Stimulated activated naive CD8-positive, alpha-beta T cell treated with anti-CD3 and anti-CD28 coated beads, Interleukin-15, Interleukin-2, amounts not matched to agents 100 ng/mL and 50 ng/mL, for 24 hours (primary cell): ENCODE measurements at regions not wholly inside any gene's neighbourhood (a gene's known extent, or its start where the extent isn't known, plus 50 kb on each side); places are given as distances from the start of the nearest gene placed in this dataset.

Source experiments
- H3K27ac Mint-ChIP-seq: one replicate; pipeline ENCODE4 v1.8.0; 2021; ENCODE audit warnings: mild to moderate bottlenecking, mixed read lengths
- H3K27me3 Mint-ChIP-seq: one replicate; pipeline ENCODE4 v1.8.0; 2021; ENCODE audit warnings: mixed read lengths
- H3K36me3 Mint-ChIP-seq: one replicate; pipeline ENCODE4 v1.8.0; 2021; ENCODE audit warnings: low read depth, mixed read lengths
- H3K4me1 Mint-ChIP-seq: one replicate; pipeline ENCODE4 v1.8.0; 2021; ENCODE audit warnings: low read depth, mixed read lengths
- H3K4me3 Mint-ChIP-seq: one replicate; pipeline ENCODE4 v1.8.0; 2021; ENCODE audit warnings: mild to moderate bottlenecking, mixed read lengths
- H3K9me3 Mint-ChIP-seq: one replicate; pipeline ENCODE4 v1.8.0; 2021; ENCODE audit warnings: mixed read lengths

DNA sequence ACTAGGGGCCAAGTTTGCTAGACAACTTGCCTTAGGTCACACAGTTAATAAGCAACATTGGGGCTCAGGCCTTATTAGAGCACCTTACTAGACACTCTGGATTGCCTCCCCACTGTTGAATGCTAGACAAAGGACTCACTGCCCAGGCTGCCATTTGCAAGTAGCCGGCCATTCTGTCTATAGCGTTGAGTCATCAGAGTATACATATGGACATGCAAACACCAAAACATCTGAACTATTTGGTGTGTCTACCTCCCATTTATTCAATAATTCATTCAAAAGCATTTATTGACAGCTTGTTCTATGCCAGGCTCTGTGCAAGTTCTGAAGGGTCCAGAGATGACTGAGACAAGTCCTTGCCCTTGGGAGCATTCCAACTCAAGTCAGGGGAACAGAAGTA is 181.4 kb upstream of the DPT start:
- H3K27ac Mint-ChIP-seq: no peak overlapping the region
- no peaks in the 10 kb centered on the region for H3K9me3 Mint-ChIP-seq
- peaks cover 5% of the 10 kb centered on the region for H3K4me1 Mint-ChIP-seq
- no peak overlapping the region for H3K4me3 Mint-ChIP-seq
- peaks cover 10% of the 10 kb centered on the region for H3K27me3 Mint-ChIP-seq
- H3K36me3 Mint-ChIP-seq: no peaks in the 10 kb centered on the region

GRCh38 chr1:168911370-168911769 is 182.4 kb upstream of the DPT start:
- Mint-ChIP-seq H3K4me3 (no peak overlapping the region), H3K36me3 (no peaks in the 10 kb centered on the region), H3K27me3 (peaks cover 10% of the 10 kb centered on the region), H3K4me1 (peaks cover 5% of the 10 kb centered on the region), H3K27ac (no peak overlapping the region), H3K9me3 (no peaks in the 10 kb centered on the region)

GRCh38 chr1:168913711-168914463 is 184.9 kb upstream of the DPT start:
- Mint-ChIP-seq H3K9me3 (no peaks in the 10 kb centered on the region), H3K4me3 (no peak overlapping the region), H3K36me3 (no peaks in the 10 kb centered on the region), H3K4me1 (no peaks in the 10 kb centered on the region), H3K27ac (no peak overlapping the region), H3K27me3 (peaks cover 10% of the 10 kb centered on the region)

GRCh38 chr1:168917309-168917708 is 188.3 kb upstream of the DPT start:
- Mint-ChIP-seq H3K9me3 (no peaks in the 10 kb centered on the region), H3K4me3 (no peak overlapping the region), H3K27me3 (no peaks in the 10 kb centered on the region), H3K36me3 (no peaks in the 10 kb centered on the region), H3K27ac (no peak overlapping the region), H3K4me1 (no peaks in the 10 kb centered on the region)

GRCh38 chr1:168917796-168918195 is 188.7 kb upstream of the ATP1B1 start:
- no peaks in the 10 kb centered on the region for H3K36me3 Mint-ChIP-seq
- no peaks in the 10 kb centered on the region for H3K4me1 Mint-ChIP-seq
- no peaks in the 10 kb centered on the region for H3K9me3 Mint-ChIP-seq
- no peak overlapping the region for H3K4me3 Mint-ChIP-seq
- H3K27ac Mint-ChIP-seq: no peak overlapping the region
- no peaks in the 10 kb centered on the region for H3K27me3 Mint-ChIP-seq

- H3K27me3 Mint-ChIP-seq: no peaks in the 10 kb centered on the region
- H3K27ac Mint-ChIP-seq: no peak overlapping the region
- no peak overlapping the region for H3K4me3 Mint-ChIP-seq
- H3K4me1 Mint-ChIP-seq: no peaks in the 10 kb centered on the region
- H3K36me3 Mint-ChIP-seq: no peaks in the 10 kb centered on the region
- no peaks in the 10 kb centered on the region for H3K9me3 Mint-ChIP-seq
Measured at GRCh38 chr1:168918860-168919741, 187.4 kb upstream of the ATP1B1 start.

DNA sequence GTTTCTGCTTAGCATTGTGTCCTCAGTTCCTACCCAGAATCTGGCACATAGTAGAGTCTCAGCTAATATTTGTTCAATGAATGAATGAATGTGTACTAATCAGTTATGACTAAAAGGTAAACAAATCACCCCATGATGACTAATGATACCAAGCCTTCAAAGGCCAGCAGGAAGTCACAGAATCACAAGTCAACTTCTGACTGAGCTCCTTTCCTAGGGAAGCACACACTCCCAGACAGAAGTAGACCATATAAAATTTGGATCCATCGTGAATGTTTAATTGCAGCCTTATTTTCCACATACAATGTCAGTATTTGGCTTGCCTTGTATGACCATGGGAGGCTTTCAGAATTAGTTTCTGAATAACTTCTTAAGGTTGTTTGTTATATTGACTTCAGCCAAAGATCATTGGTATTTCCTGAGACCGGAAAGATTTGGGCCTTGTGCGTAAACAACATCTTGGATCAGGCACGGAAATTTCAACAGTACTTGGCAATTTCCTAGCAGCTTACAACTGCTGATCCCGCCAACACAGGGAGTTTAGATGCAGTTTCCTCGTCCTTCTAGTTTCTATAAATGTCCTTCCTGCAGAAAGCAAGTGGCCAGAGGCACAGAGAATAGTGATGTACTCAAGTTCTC is 185.9 kb upstream of the ATP1B1 start:
- Mint-ChIP-seq H3K4me1 (no peaks in the 10 kb centered on the region), H3K9me3 (no peaks in the 10 kb centered on the region), H3K27me3 (peaks cover under 1% of the 10 kb centered on the region), H3K4me3 (no peak overlapping the region), H3K36me3 (no peaks in the 10 kb centered on the region), H3K27ac (no peak overlapping the region)

- Mint-ChIP-seq H3K27me3 (peaks cover 4% of the 10 kb centered on the region), H3K9me3 (no peaks in the 10 kb centered on the region), H3K4me3 (no peak overlapping the region), H3K4me1 (no peaks in the 10 kb centered on the region), H3K27ac (no peak overlapping the region), H3K36me3 (no peaks in the 10 kb centered on the region)
Measured at GRCh38 chr1:168921629-168922028, 184.9 kb upstream of the ATP1B1 start.

GRCh38 chr1:168923521-168924136 is 182.9 kb upstream of the ATP1B1 start:
- Mint-ChIP-seq H3K27ac (no peak overlapping the region), H3K27me3 (peaks cover 18% of the 10 kb centered on the region)

DNA sequence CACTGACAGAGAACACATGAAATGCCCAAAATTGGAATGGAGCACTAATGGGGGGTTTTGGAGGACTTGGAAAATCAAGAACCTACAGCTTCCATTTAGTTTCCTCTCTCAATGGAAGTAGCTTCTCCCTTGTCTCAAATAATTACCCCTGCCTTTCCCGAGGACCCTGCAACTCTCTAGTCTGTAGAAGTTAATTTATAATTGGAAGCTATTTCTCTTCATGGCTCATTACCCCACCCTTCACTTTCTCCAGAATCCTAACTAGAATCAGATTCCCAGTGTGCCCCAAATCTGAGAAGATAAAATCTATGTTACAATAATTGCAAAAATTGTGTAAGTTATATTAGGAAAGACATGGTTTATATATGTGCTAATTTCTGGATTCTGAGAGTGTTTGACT is 181.5 kb upstream of the ATP1B1 start:
- H3K36me3 Mint-ChIP-seq: no peaks in the 10 kb centered on the region
- no peak overlapping the region for H3K4me3 Mint-ChIP-seq
- no peaks in the 10 kb centered on the region for H3K9me3 Mint-ChIP-seq
- H3K27me3 Mint-ChIP-seq: peaks cover 32% of the 10 kb centered on the region
- H3K4me1 Mint-ChIP-seq: no peaks in the 10 kb centered on the region
- H3K27ac Mint-ChIP-seq: no peak overlapping the region

More at GRCh38 chr1:168923521-168924136, 182.9 kb upstream of the ATP1B1 start:
- H3K36me3 Mint-ChIP-seq: no peaks in the 10 kb centered on the region
- H3K4me1 Mint-ChIP-seq: no peaks in the 10 kb centered on the region
- H3K4me3 Mint-ChIP-seq: no peak overlapping the region
- no peaks in the 10 kb centered on the region for H3K9me3 Mint-ChIP-seq

GRCh38 chr1:168926236-168926635 is 180.3 kb upstream of the ATP1B1 start:
- no peak overlapping the region for H3K27ac Mint-ChIP-seq
- no peaks in the 10 kb centered on the region for H3K4me1 Mint-ChIP-seq
- peaks cover 37% of the 10 kb centered on the region for H3K27me3 Mint-ChIP-seq
- no peaks in the 10 kb centered on the region for H3K36me3 Mint-ChIP-seq
- H3K9me3 Mint-ChIP-seq: no peaks in the 10 kb centered on the region
- H3K4me3 Mint-ChIP-seq: no peak overlapping the region

GRCh38 chr1:168932539-168932938 is 174.0 kb upstream of the ATP1B1 start:
- H3K27ac Mint-ChIP-seq: no peak overlapping the region
- no peaks in the 10 kb centered on the region for H3K4me1 Mint-ChIP-seq
- H3K9me3 Mint-ChIP-seq: no peaks in the 10 kb centered on the region
- H3K4me3 Mint-ChIP-seq: no peak overlapping the region
- H3K36me3 Mint-ChIP-seq: no peaks in the 10 kb centered on the region
- peaks cover 29% of the 10 kb centered on the region for H3K27me3 Mint-ChIP-seq

DNA sequence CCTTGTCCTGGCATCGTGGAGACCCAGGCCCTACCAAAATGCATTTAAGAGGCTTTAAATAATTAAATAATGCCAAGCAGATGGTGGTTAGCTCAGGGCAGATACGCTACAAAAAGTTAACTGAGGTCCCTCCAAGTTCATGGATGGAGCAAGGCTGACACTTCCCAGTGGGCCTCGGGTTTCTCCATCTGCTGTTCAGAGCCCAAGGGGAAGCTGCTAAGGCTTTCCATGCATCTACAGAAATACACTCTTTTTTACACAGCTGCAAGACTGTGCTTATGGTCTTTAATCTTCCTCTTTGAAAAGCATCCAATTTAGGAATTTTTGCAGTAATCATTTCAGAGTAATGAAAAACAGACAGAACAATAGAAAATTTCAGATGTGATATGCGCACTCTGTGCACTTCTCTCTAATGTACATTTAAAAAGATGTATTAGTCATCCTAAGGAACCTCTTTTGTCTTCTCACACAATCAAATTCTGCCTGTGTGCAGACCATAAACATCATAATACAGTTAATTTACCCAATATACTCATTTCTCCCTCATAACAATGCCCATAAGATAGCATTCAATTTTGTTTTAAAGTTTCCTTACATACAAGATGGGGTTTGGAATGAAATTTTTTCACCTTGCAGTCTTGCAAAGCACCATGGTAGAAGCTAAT is 173.2 kb upstream of the ATP1B1 start:
- Mint-ChIP-seq H3K27me3 (peaks cover 22% of the 10 kb centered on the region), H3K27ac (no peak overlapping the region), H3K4me1 (no peaks in the 10 kb centered on the region), H3K9me3 (no peaks in the 10 kb centered on the region), H3K36me3 (no peaks in the 10 kb centered on the region), H3K4me3 (no peak overlapping the region)

- Mint-ChIP-seq H3K36me3 (no peaks in the 10 kb centered on the region), H3K4me1 (no peaks in the 10 kb centered on the region), H3K27ac (no peak overlapping the region), H3K4me3 (no peak overlapping the region), H3K27me3 (peaks cover 15% of the 10 kb centered on the region), H3K9me3 (no peaks in the 10 kb centered on the region)
Measured at GRCh38 chr1:168939110-168939946, 167.2 kb upstream of the ATP1B1 start.
